ENCODE measurements at regions not wholly inside any gene's neighbourhood (a gene's known extent, or its start where the extent isn't known, plus 50 kb on each side); places are given as distances from the start of the nearest gene placed in this dataset.

DNA sequence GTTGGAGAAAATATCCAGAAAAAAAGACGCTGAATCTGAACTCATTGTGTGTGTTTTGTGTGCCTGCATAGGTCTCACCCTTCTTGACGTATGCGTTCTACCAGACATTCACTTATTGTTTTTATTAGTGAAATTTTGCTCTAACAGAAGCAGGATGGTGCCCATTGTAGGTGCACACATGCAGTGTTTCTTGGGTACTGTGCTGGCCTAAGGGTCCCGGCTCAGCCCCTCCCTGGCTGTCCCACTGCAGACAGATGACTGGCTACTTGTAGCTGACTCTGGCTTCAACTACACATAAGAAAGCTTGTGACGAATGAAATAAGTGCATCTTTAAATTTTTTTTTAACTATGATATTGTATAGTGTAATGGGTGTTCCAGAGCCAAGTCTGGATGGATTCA, 227.0 kb downstream of the CBLN1 start:
- Mint-ChIP-seq H3K36me3 (ENCODE audit: low read depth) (no peaks in the 10 kb centered on the region; the same call in 1 of the 2 replicates), H3K27me3 (ENCODE audit: insufficient read depth) (no peaks in the 10 kb centered on the region), H3K9me3 (peaks cover 49% of the 10 kb centered on the region), H3K4me1 (ENCODE audit: low read depth) (no peaks in the 10 kb centered on the region), H3K4me3 (no peak overlapping the region), H3K27ac (no peak overlapping the region)
- TF ChIP-seq, protein P1, sequence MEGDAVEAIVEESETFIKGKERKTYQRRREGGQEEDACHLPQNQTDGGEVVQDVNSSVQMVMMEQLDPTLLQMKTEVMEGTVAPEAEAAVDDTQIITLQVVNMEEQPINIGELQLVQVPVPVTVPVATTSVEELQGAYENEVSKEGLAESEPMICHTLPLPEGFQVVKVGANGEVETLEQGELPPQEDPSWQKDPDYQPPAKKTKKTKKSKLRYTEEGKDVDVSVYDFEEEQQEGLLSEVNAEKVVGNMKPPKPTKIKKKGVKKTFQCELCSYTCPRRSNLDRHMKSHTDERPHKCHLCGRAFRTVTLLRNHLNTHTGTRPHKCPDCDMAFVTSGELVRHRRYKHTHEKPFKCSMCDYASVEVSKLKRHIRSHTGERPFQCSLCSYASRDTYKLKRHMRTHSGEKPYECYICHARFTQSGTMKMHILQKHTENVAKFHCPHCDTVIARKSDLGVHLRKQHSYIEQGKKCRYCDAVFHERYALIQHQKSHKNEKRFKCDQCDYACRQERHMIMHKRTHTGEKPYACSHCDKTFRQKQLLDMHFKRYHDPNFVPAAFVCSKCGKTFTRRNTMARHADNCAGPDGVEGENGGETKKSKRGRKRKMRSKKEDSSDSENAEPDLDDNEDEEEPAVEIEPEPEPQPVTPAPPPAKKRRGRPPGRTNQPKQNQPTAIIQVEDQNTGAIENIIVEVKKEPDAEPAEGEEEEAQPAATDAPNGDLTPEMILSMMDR (IDR thresholded peaks at IDR 0.05): no peak
- DNase-seq: no peak

DNA sequence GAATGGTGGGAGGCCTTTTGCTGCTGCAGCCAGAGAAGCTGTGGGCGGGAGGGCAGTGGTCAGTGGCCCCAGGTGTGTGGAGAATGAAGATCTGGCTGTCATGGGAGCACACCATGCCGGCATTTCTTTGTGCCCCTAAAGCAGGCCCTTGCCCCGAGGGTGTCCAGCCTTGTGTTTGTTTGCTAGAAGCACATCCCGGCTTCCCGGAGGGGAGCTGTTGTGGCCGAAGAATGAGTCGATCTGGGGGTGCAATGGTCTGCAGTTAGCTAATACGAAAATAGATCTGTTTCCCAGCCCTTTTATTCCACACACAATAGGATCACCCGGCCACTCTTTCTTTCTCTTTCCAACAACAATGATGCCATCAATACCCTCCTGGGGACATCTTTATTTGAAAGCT, 228.8 kb downstream of the CBLN1 start:
- Mint-ChIP-seq H3K27me3 (ENCODE audit: insufficient read depth) (no peaks in the 10 kb centered on the region), H3K27ac (no peak overlapping the region), H3K9me3 (peaks cover 61% of the 10 kb centered on the region), H3K4me1 (ENCODE audit: low read depth) (no peaks in the 10 kb centered on the region), H3K4me3 (no peak overlapping the region), H3K36me3 (ENCODE audit: low read depth) (no peaks in the 10 kb centered on the region; the same call in 1 of the 2 replicates)
- TF ChIP-seq, protein P1 (IDR thresholded peaks at IDR 0.05): no peak
- no peak for DNase-seq

DNA sequence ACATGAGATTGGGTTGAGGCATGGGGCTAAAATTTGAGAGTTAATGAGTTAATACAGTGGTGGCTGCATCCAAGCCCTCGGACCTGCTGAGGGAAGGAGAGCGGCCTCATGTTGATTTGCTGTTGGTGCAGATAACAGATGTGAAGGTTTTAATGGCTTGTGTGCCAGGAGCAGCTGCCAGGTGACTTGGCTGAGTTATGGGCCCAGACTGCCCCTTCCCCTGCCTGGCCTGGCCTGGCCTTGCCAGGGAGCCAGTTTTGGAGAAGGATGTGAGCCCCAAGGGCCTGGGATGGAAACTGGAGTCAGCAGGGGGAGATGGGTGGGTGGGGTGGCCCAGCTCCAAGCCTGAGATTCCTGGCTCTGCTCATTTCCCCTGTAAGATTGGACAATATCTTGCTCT, 230.1 kb downstream of the CBLN1 start:
- H3K27ac Mint-ChIP-seq: no peak overlapping the region
- H3K4me3 Mint-ChIP-seq: no peak overlapping the region
- no peaks in the 10 kb centered on the region for H3K27me3 Mint-ChIP-seq (ENCODE audit: insufficient read depth)
- TF ChIP-seq, protein P1 (IDR thresholded peaks at IDR 0.05): no peak
- peaks cover 55% of the 10 kb centered on the region for H3K9me3 Mint-ChIP-seq
- H3K4me1 Mint-ChIP-seq (ENCODE audit: low read depth): no peaks in the 10 kb centered on the region
- no peaks in the 10 kb centered on the region; the same call in 1 of the 2 replicates for H3K36me3 Mint-ChIP-seq (ENCODE audit: low read depth)
- no peak for DNase-seq

DNA sequence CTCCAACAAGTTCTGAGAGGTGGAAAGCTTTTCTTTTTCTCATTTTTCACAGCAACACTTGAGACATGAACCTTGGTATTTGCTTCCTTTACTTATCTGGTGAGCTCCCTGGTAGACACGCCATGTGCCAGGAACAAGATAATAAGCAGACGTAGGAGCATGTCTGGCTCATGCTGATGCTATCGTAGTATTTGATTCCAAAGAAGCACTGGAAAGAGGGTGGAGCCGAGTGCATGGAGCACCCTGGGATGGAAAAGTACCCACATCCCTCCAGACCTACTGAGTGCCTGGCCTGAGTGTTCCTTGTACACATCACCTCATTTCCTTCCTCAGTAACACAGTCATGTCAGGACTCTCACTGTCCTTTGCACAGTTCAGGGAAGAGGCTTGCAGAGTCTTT, 231.0 kb downstream of the CBLN1 start:
- TF ChIP-seq, protein P1 (IDR thresholded peaks at IDR 0.05): no peak
- no peak overlapping the region for H3K4me3 Mint-ChIP-seq
- H3K9me3 Mint-ChIP-seq: peaks cover 58% of the 10 kb centered on the region
- no peaks in the 10 kb centered on the region; the same call in 1 of the 2 replicates for H3K36me3 Mint-ChIP-seq (ENCODE audit: low read depth)
- no peak for DNase-seq
- H3K27me3 Mint-ChIP-seq (ENCODE audit: insufficient read depth): no peaks in the 10 kb centered on the region
- H3K4me1 Mint-ChIP-seq (ENCODE audit: low read depth): no peaks in the 10 kb centered on the region
- H3K27ac Mint-ChIP-seq: no peak overlapping the region

DNA sequence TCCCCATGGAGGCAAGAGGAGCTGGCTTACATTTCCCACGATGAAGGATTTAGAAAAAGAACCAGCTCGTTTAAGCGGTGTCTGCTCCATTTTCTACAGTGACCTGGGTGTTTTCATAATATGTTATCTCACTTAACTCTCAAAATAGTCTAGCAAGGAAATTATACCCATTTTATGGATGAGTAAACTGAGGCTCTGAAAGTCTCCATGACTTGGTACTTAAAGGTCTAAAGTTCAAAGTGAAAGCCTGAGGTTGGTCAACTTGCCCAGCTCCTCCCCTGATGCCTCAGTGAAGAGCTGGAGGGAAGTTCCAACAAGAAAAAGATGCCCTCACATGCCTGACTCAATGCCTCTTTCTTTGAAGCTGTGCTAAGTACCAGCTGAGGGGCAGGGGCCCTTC, 232.0 kb downstream of the CBLN1 start:
- no peak overlapping the region for H3K27ac Mint-ChIP-seq
- H3K4me3 Mint-ChIP-seq: no peak overlapping the region
- no peaks in the 10 kb centered on the region for H3K4me1 Mint-ChIP-seq (ENCODE audit: low read depth)
- no peaks in the 10 kb centered on the region for H3K27me3 Mint-ChIP-seq (ENCODE audit: insufficient read depth)
- TF ChIP-seq, protein P1 (IDR thresholded peaks at IDR 0.05): no peak
- peaks cover 54% of the 10 kb centered on the region for H3K9me3 Mint-ChIP-seq
- DNase-seq: no peak
- no peaks in the 10 kb centered on the region; the same call in 1 of the 2 replicates for H3K36me3 Mint-ChIP-seq (ENCODE audit: low read depth)

DNA sequence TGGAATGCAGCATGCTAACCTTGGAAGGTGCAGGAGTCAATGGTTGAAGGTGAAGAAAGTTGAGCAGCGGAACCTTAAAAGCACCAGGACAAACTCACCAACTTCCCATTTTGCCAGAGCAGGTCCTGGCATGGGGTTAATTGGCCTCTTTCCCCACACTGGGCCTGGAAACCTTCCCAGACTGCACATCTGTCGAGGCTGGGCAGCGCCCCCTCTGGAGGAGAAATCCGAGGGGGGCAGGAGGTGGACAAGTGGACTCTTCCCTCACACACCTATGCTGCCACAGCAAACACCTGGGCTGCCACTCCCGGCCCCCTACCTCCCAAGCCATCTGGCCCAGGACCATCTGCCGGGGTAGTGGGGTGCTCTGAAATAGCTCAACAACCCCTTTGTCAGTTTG, 232.4 kb downstream of the CBLN1 start:
- no peaks in the 10 kb centered on the region for H3K4me1 Mint-ChIP-seq (ENCODE audit: low read depth)

More for the DNA sequence above, 232.4 kb downstream of the CBLN1 start:
- Mint-ChIP-seq H3K27me3 (ENCODE audit: insufficient read depth) (no peaks in the 10 kb centered on the region), H3K27ac (no peak overlapping the region), H3K36me3 (ENCODE audit: low read depth) (no peaks in the 10 kb centered on the region; the same call in 1 of the 2 replicates), H3K4me3 (no peak overlapping the region), H3K9me3 (peaks cover 59% of the 10 kb centered on the region)
- no peak for DNase-seq
- TF ChIP-seq, protein P1 (IDR thresholded peaks at IDR 0.05): no peak
